ENCODE measurements at regions not wholly inside any gene's neighbourhood (a gene's known extent, or its start where the extent isn't known, plus 50 kb on each side); places are given as distances from the start of the nearest gene placed in this dataset.

GRCh38 chr10:46234431-46235060 lies 52.3 kb upstream of the ANTXRL start:
- in situ Hi-C loops (cut with MboI) (loop anchor here (25.0 kb wide), 1 partner anchor 997 kb away; no protein-coding TSS in a partner anchor), intact Hi-C loops (cut with micrococcal nuclease) (no loop called here)
- ATAC-seq, result peak; percentile 42
- H4K20me1 ChIP-seq (replicated peaks; ENCODE audit: control insufficient read depth, insufficient read depth, low read length), result no peaks in the 10 kb centered on the region; the same call in 1 of the 2 replicates
- no peak overlapping the region for H2AFZ ChIP-seq (ENCODE audit: low read depth, low read length)
- H3K27ac ChIP-seq (ENCODE audit: extremely low read depth, low read depth, low read length), result no peak overlapping the region
- no peaks in the 10 kb centered on the region for H3K9me3 ChIP-seq (replicated peaks; ENCODE audit: control insufficient read depth, insufficient read depth, low read depth, low read length)
- H3K9ac ChIP-seq (ENCODE audit: insufficient read depth in 1 of 2, low read depth in 2 of 2, low read length in 2 of 2), result no peak overlapping the region
- H3K4me1 ChIP-seq (replicated peaks in 1 of 2; ENCODE audit: control insufficient read depth in 2 of 2, insufficient read depth in 2 of 2, low read length in 2 of 2), result no peaks in the 10 kb centered on the region
- H3K36me3 ChIP-seq (ENCODE audit: control insufficient read depth, insufficient read depth, low read length), result no peaks in the 10 kb centered on the region
- peaks cover 0 to 32% of the 10 kb centered on the region in 2 experiments; a peak in 3 of 5 replicates for H3K27me3 ChIP-seq (ENCODE audit: control insufficient read depth in 2 of 2, insufficient read depth in 2 of 2, low read length in 2 of 2)
- no peak overlapping the region for H3K4me2 ChIP-seq (ENCODE audit: insufficient read depth, low read length)
- ChIA-PET POLR2A (interaction anchor here (0.6 kb wide), 1 partner anchor 18 kb away, joined by 4 read pairs; no protein-coding TSS in a partner anchor), CTCF (ENCODE audit: low intra/inter-chr PET ratio) (no interaction called here)
- H3K4me3 ChIP-seq, result no peak overlapping the region
- no peaks in the 10 kb centered on the region for H3K79me2 ChIP-seq (ENCODE audit: control insufficient read depth, insufficient read depth, low read length)
- DNase-seq (ENCODE audit: extremely low read depth in 1 of 4, low spot score in 3 of 4), result no peak
- no peak for FAIRE-seq
- BruUV-seq (replicated peaks), result no TSS peak
- WGBS (ENCODE audit: insufficient coverage, low coverage, missing lambda C conversion rate), result 1% methylated on average over 10 of the region's 10 CpGs
- H3K9me1 ChIP-seq (ENCODE audit: control insufficient read depth, insufficient read depth, low read length), result no peaks in the 10 kb centered on the region
- TF ChIP-seq HES1 (IDR thresholded peaks at IDR 0.05; ENCODE audit: low read depth), result no peak
- no peak for TF ChIP-seq MITF (IDR thresholded peaks at IDR 0.05)
- no peak for TF ChIP-seq USF1 (CRISPR knock-in tag; IDR thresholded peaks at IDR 0.05)
- TF ChIP-seq RNF2 (IDR thresholded peaks at IDR 0.05), result no peak
- no peak for TF ChIP-seq TSC22D4 (tag; IDR thresholded peaks at IDR 0.05)
- TF ChIP-seq CCAR2 (IDR thresholded peaks at IDR 0.05; ENCODE audit: low read depth, low read length), result no peak
- TF ChIP-seq BRF2 (IDR thresholded peaks at IDR 0.05; ENCODE audit: borderline replicate concordance, insufficient read depth, insufficient read length), result no peak
- TF ChIP-seq ZNF512 (tag; IDR thresholded peaks at IDR 0.05), result no peak
- TF ChIP-seq ZEB2 (IDR thresholded peaks at IDR 0.05), result no peak
- no peak for TF ChIP-seq HMGXB4 (CRISPR knock-in tag; IDR thresholded peaks at IDR 0.05)
- TF ChIP-seq ESRRB (CRISPR knock-in tag; IDR thresholded peaks at IDR 0.05; ENCODE audit: borderline replicate concordance), result no peak
- no peak for TF ChIP-seq ZC3H11A (IDR thresholded peaks at IDR 0.05; ENCODE audit: low read depth, low read length)
- no peak for TF ChIP-seq SMAD1 (IDR thresholded peaks at IDR 0.05; ENCODE audit: low read depth, low read length, partially characterized antibody)
- TF ChIP-seq DNMT1 (IDR thresholded peaks at IDR 0.05), result no peak
- no peak for TF ChIP-seq POLR2AphosphoS2 (IDR thresholded peaks at IDR 0.05; ENCODE audit: low read length)

Data from K562 (cell line).